Sigmoid colon (tissue), 6 donors: ENCODE measurements at regions not wholly inside any gene's neighbourhood (a gene's known extent, or its start where the extent isn't known, plus 50 kb on each side); places are given as distances from the start of the nearest gene placed in this dataset.

Experiments used
- DNase-seq: peaks from one replicate; pipeline ENCODE4 v3.0.0-alpha.2; 2019
- H3K27ac ChIP-seq, 4 donors: fragments of 200-600 bp; sonication (generic); one replicate each; pipeline ENCODE4 v1.5.1; 2016 to 2019; ENCODE audit warnings: mild to moderate bottlenecking in 1 of 4
- H3K27me3 ChIP-seq, 3 donors: fragments of 200-600 bp; sonication (generic); one replicate each; pipeline ENCODE4 v1.5.1; 2019; ENCODE audit warnings: mild to moderate bottlenecking in 1 of 3
- H3K36me3 ChIP-seq, 4 donors: fragments of 200-600 bp; sonication (generic); one replicate each; pipeline ENCODE4 v1.5.1; 2016 to 2019
- H3K4me1 ChIP-seq, 4 donors: fragments of 200-600 bp; sonication (generic); one replicate each; pipeline ENCODE4 v1.5.1; 2017 to 2019
- H3K4me3 ChIP-seq, 4 donors: fragments of 200-600 bp; sonication (generic); one replicate each; pipeline ENCODE4 v1.5.1; 2017 to 2019; ENCODE audit warnings: mild to moderate bottlenecking in 2 of 4, moderate library complexity in 1 of 4
- H3K9me3 ChIP-seq, 4 donors: fragments of 200-600 bp in 3 of 4; sonication (generic) in 3 of 4; one replicate each; pipeline versions ENCODE4 v1.5.1 to v1.6.1; 2013 to 2019
- CTCF ChIP-seq, 4 experiments: fragments of 450-650 bp in 3 of 4; fragments of 200-600 bp in 1 of 4; IDR thresholded peaks; one replicate each; pipeline ENCODE4 v1.5.1; 2016 to 2019; ENCODE audit warnings: antibody characterized with exemption in 4 of 4, mild to moderate bottlenecking in 3 of 4, moderate library complexity in 2 of 4
- EP300 ChIP-seq, 4 donors: sonication (generic); formaldehyde crosslinking; IDR thresholded peaks; one replicate each; pipeline ENCODE4 v1.6.1; 2017; ENCODE audit warnings: antibody characterized with exemption in 4 of 4
- POLR2A ChIP-seq, 2 donors: fragments of 450-650 bp; IDR thresholded peaks; one replicate each; pipeline ENCODE4 v1.6.1; 2016; ENCODE audit warnings: antibody characterized with exemption in 2 of 2, mild to moderate bottlenecking in 2 of 2, moderate library complexity in 2 of 2
- POLR2AphosphoS5 ChIP-seq, 4 donors: sonication (generic); formaldehyde crosslinking; IDR thresholded peaks; one replicate each; pipeline ENCODE4 v1.6.1; 2017; ENCODE audit warnings: antibody characterized with exemption in 4 of 4
- WGBS, 2 donors: extraction: QIAGEN DNeasy Blood & Tissue Kit; methylation state at CpG; one replicate each; pipeline ENCODE4 v1.1.7; 2013; 5-methylcytosine and 5-hydroxymethylcytosine counted together
- intact Hi-C: fragments of 100-400 bp; cut with DNase I; formaldehyde crosslinking; loops from one replicate; pipeline ENCODE4 v1.15.1; 2023
- donor health status: healthy with polysubstance abuse.
- donor health status: healthy.

- Histone ChIP-seq H3K9me3 (no peaks in the 10 kb centered on the region), H3K4me3 (no peak overlapping the region), H3K27me3 (no peaks in the 10 kb centered on the region), H3K27ac (no peak overlapping the region), H3K4me1 (no peaks in the 10 kb centered on the region), H3K36me3 (no peaks in the 10 kb centered on the region)
- intact Hi-C loops = no loop called here
- DNase-seq = no peak
- TF ChIP-seq POLR2A (IDR thresholded peaks at IDR 0.05) = no peak
- TF ChIP-seq CTCF (IDR thresholded peaks at IDR 0.05) = no peak
- TF ChIP-seq POLR2AphosphoS5 (IDR thresholded peaks at IDR 0.05) = no peak
- no peak for TF ChIP-seq EP300 (IDR thresholded peaks at IDR 0.05)
- WGBS, 2 donors = 83 to 86% methylated on average over 1 of the region's 1 CpG
Measured at GRCh38 chr11:92557879-92558278, 333.3 kb downstream of the FAT3 start.

GRCh38 chr11:92558323-92558722 is 333.7 kb downstream of the FAT3 start:
- Histone ChIP-seq H3K9me3 (no peaks in the 10 kb centered on the region), H3K27ac (no peak overlapping the region), H3K4me3 (no peak overlapping the region), H3K27me3 (no peaks in the 10 kb centered on the region), H3K36me3 (no peaks in the 10 kb centered on the region), H3K4me1 (no peaks in the 10 kb centered on the region)
- intact Hi-C loops = no loop called here
- TF ChIP-seq POLR2AphosphoS5 (IDR thresholded peaks at IDR 0.05) = no peak
- no peak for DNase-seq
- 62 to 66% methylated on average over 3 of the region's 3 CpGs for WGBS, 2 donors

GRCh38 chr11:92569726-92570125 is 345.1 kb downstream of the FAT3 start:
- H3K9me3 ChIP-seq = no peaks in the 10 kb centered on the region
- H3K4me3 ChIP-seq = no peak overlapping the region
- DNase-seq = no peak
- intact Hi-C loops = no loop called here
- H3K4me1 ChIP-seq = no peaks in the 10 kb centered on the region
- H3K36me3 ChIP-seq = no peaks in the 10 kb centered on the region
- H3K27ac ChIP-seq = no peak overlapping the region
- WGBS, 2 donors = 93 to 98% methylated on average over 1 of the region's 1 CpG
- TF ChIP-seq CTCF (IDR thresholded peaks at IDR 0.05) (no peak), POLR2AphosphoS5 (IDR thresholded peaks at IDR 0.05) (no peak), POLR2A (IDR thresholded peaks at IDR 0.05) (no peak), EP300 (IDR thresholded peaks at IDR 0.05) (no peak)
- H3K27me3 ChIP-seq = no peaks in the 10 kb centered on the region

- Histone ChIP-seq H3K4me3 (no peak overlapping the region), H3K4me1 (no peaks in the 10 kb centered on the region), H3K27ac (no peak overlapping the region), H3K9me3 (no peaks in the 10 kb centered on the region), H3K36me3 (no peaks in the 10 kb centered on the region), H3K27me3 (no peaks in the 10 kb centered on the region)
- TF ChIP-seq POLR2A (IDR thresholded peaks at IDR 0.05) = no peak
- no peak for TF ChIP-seq POLR2AphosphoS5 (IDR thresholded peaks at IDR 0.05)
- no peak for TF ChIP-seq CTCF (IDR thresholded peaks at IDR 0.05)
- TF ChIP-seq EP300 (IDR thresholded peaks at IDR 0.05) = no peak
- 88 to 93% methylated on average over 1 of the region's 1 CpG for WGBS, 2 donors
- no peak for DNase-seq
- intact Hi-C loops = no loop called here
Measured at GRCh38 chr11:92572559-92572958, 347.9 kb downstream of the FAT3 start.

- 72 to 76% methylated on average over 3 of the region's 3 CpGs for WGBS, 2 donors
- Histone ChIP-seq H3K4me1 (no peaks in the 10 kb centered on the region), H3K4me3 (no peak overlapping the region), H3K27me3 (no peaks in the 10 kb centered on the region), H3K36me3 (no peaks in the 10 kb centered on the region), H3K9me3 (no peaks in the 10 kb centered on the region), H3K27ac (no peak overlapping the region)
- intact Hi-C loops = no loop called here
- DNase-seq = no peak
- no peak for TF ChIP-seq POLR2AphosphoS5 (IDR thresholded peaks at IDR 0.05)
- no peak for TF ChIP-seq CTCF (IDR thresholded peaks at IDR 0.05)
- TF ChIP-seq POLR2A (IDR thresholded peaks at IDR 0.05) = no peak
Measured at GRCh38 chr11:92576315-92576714, 351.7 kb downstream of the FAT3 start.
